HepG2 (cell line): ENCODE measurements at regions not wholly inside any gene's neighbourhood (a gene's known extent, or its start where the extent isn't known, plus 50 kb on each side); places are given as distances from the start of the nearest gene placed in this dataset.

Experiments used
- BRD4 ChIP-seq: sonication (generic); formaldehyde crosslinking; IDR thresholded peaks from 2 replicates; pipeline ENCODE4 v1.4.0; 2020; ENCODE audit warnings: missing genetic modification reagents
- IRF1 ChIP-seq: sonication (generic); formaldehyde crosslinking; IDR thresholded peaks from 2 replicates; pipeline ENCODE4 v1.4.0; 2020; ENCODE audit warnings: low read depth, mild to moderate bottlenecking, missing genetic modification reagents
- MTA3 ChIP-seq: sonication (generic); formaldehyde crosslinking; IDR thresholded peaks from 2 replicates; pipeline ENCODE4 v1.4.0; 2020; ENCODE audit warnings: missing genetic modification reagents
- NR2F2 ChIP-seq: IDR thresholded peaks from 2 replicates; pipeline ENCODE4 v1.6.1; 2012; ENCODE audit warnings: low read depth, inconsistent platforms, borderline replicate concordance
- RBM39 ChIP-seq: fragments of 200-400 bp; formaldehyde crosslinking; IDR thresholded peaks from one replicate; pipeline ENCODE4 v1.6.1; 2018; ENCODE audit warnings: antibody characterized with exemption, mild to moderate bottlenecking, low read depth, low read length; ENCODE audit not compliant: poor library complexity, severe bottlenecking
- SCMH1 ChIP-seq: sonication (generic); formaldehyde crosslinking; IDR thresholded peaks from 2 replicates; pipeline ENCODE4 v1.9.0; 2021; ENCODE audit warnings: missing genetic modification reagents, mild to moderate bottlenecking, borderline replicate concordance
- SETDB1 ChIP-seq: sonication (generic); formaldehyde crosslinking; IDR thresholded peaks from 2 replicates; pipeline ENCODE4 v1.5.1; 2020; ENCODE audit warnings: missing genetic modification reagents, mild to moderate bottlenecking, borderline replicate concordance
- ZNF136 ChIP-seq: sonication (generic); formaldehyde crosslinking; IDR thresholded peaks from 2 replicates; pipeline ENCODE4 v1.8.1; 2022; ENCODE audit warnings: low read depth, mild to moderate bottlenecking, moderate library complexity, missing genetic modification reagents
- ZNF138 ChIP-seq: sonication (generic); formaldehyde crosslinking; IDR thresholded peaks from 2 replicates; pipeline ENCODE4 v1.5.0; 2020; ENCODE audit warnings: mild to moderate bottlenecking, low read depth, missing genetic modification reagents
- ZNF3 ChIP-seq: IDR thresholded peaks from 2 replicates; pipeline ENCODE4 v1.7.0; 2017; ENCODE audit warnings: inconsistent platforms
- ZNF460 ChIP-seq: sonication (generic); formaldehyde crosslinking; IDR thresholded peaks from 2 replicates; pipeline ENCODE4 v1.5.1; 2020; ENCODE audit warnings: missing genetic modification reagents, mild to moderate bottlenecking, borderline replicate concordance
- ZNF501 ChIP-seq: sonication (generic); formaldehyde crosslinking; IDR thresholded peaks from 2 replicates; pipeline ENCODE4 v1.5.1; 2020; ENCODE audit warnings: mild to moderate bottlenecking, moderate library complexity, missing genetic modification reagents
- ZNF530 ChIP-seq: sonication (generic); formaldehyde crosslinking; IDR thresholded peaks from 2 replicates; pipeline ENCODE4 v1.5.0; 2020; ENCODE audit warnings: low read depth, mild to moderate bottlenecking, missing genetic modification reagents
- ZNF605 ChIP-seq: sonication (generic); formaldehyde crosslinking; IDR thresholded peaks from 2 replicates; pipeline ENCODE4 v1.8.0; 2022; ENCODE audit warnings: mild to moderate bottlenecking, missing genetic modification reagents
- ZSCAN5A ChIP-seq: sonication (generic); formaldehyde crosslinking; IDR thresholded peaks from 2 replicates; pipeline ENCODE4 v1.8.0; 2022; ENCODE audit warnings: mild to moderate bottlenecking, missing genetic modification reagents, borderline replicate concordance
- TF ChIP-seq, protein P1 (sequence below): sonication (generic); formaldehyde crosslinking; IDR thresholded peaks from 2 replicates; pipeline ENCODE4 v1.4.0; 2020; ENCODE audit warnings: missing genetic modification reagents
- TF ChIP-seq, protein P2 (sequence below): IDR thresholded peaks from 2 replicates; pipeline ENCODE4 v1.6.1; 2016; ENCODE audit warnings: low read depth, control low read depth
- TF ChIP-seq, protein P3 (sequence below): IDR thresholded peaks from 2 replicates; pipeline ENCODE4 v1.6.1; 2016; ENCODE audit warnings: control low read depth
- TF ChIP-seq, protein P4 (sequence below): sonication (generic); formaldehyde crosslinking; IDR thresholded peaks from 2 replicates; pipeline ENCODE4 v1.8.1; 2023; ENCODE audit warnings: mild to moderate bottlenecking, missing genetic modification reagents

DNA sequence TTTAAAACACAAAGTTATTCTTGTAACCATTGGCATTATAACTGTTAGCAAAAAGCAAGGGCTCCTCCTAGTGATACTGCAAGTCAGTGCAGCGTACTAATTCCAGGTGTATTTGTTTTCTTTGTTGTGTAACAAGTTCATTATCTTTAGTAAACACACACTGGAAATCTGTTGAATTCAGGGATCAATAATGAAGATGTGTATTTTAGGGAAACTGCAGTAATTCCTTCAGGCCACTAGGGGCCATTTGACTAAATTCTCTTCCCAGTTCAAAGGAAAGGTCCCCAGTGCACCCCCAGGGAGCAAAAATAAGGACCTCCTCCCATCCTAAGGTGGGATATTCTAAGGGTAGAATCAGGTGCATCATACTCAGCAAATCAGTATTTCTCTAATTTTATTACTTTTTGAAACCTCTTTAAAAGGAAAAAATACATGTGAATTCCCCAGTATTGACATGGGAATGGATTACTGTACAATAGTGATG is 158.6 kb upstream of the LYZL1 start (continued):
- TF ChIP-seq, protein P1, sequence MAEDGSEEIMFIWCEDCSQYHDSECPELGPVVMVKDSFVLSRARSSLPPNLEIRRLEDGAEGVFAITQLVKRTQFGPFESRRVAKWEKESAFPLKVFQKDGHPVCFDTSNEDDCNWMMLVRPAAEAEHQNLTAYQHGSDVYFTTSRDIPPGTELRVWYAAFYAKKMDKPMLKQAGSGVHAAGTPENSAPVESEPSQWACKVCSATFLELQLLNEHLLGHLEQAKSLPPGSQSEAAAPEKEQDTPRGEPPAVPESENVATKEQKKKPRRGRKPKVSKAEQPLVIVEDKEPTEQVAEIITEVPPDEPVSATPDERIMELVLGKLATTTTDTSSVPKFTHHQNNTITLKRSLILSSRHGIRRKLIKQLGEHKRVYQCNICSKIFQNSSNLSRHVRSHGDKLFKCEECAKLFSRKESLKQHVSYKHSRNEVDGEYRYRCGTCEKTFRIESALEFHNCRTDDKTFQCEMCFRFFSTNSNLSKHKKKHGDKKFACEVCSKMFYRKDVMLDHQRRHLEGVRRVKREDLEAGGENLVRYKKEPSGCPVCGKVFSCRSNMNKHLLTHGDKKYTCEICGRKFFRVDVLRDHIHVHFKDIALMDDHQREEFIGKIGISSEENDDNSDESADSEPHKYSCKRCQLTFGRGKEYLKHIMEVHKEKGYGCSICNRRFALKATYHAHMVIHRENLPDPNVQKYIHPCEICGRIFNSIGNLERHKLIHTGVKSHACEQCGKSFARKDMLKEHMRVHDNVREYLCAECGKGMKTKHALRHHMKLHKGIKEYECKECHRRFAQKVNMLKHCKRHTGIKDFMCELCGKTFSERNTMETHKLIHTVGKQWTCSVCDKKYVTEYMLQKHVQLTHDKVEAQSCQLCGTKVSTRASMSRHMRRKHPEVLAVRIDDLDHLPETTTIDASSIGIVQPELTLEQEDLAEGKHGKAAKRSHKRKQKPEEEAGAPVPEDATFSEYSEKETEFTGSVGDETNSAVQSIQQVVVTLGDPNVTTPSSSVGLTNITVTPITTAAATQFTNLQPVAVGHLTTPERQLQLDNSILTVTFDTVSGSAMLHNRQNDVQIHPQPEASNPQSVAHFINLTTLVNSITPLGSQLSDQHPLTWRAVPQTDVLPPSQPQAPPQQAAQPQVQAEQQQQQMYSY: no peak
- TF ChIP-seq MTA3 (no peak), RBM39 (no peak), ZNF530 (no peak), IRF1 (no peak), ZSCAN5A (CRISPR knock-in tag) (no peak), ZNF3 (CRISPR knock-in tag) (no peak), SETDB1 (CRISPR knock-in tag) (no peak), ZNF460 (CRISPR knock-in tag) (no peak; the same call in 1 of the 2 replicates), ZNF138 (no peak), ZNF501 (CRISPR knock-in tag) (no peak), ZNF605 (CRISPR knock-in tag) (no peak), NR2F2 (peak; percentile 41; the same call in 1 of the 2 replicates), ZNF136 (CRISPR knock-in tag) (no peak), SCMH1 (no peak), BRD4 (CRISPR knock-in tag) (no peak)
- TF ChIP-seq, protein P2, sequence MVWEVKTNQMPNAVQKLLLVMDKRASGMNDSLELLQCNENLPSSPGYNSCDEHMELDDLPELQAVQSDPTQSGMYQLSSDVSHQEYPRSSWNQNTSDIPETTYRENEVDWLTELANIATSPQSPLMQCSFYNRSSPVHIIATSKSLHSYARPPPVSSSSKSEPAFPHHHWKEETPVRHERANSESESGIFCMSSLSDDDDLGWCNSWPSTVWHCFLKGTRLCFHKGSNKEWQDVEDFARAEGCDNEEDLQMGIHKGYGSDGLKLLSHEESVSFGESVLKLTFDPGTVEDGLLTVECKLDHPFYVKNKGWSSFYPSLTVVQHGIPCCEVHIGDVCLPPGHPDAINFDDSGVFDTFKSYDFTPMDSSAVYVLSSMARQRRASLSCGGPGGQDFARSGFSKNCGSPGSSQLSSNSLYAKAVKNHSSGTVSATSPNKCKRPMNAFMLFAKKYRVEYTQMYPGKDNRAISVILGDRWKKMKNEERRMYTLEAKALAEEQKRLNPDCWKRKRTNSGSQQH (CRISPR knock-in tag): no peak
- TF ChIP-seq, protein P3, sequence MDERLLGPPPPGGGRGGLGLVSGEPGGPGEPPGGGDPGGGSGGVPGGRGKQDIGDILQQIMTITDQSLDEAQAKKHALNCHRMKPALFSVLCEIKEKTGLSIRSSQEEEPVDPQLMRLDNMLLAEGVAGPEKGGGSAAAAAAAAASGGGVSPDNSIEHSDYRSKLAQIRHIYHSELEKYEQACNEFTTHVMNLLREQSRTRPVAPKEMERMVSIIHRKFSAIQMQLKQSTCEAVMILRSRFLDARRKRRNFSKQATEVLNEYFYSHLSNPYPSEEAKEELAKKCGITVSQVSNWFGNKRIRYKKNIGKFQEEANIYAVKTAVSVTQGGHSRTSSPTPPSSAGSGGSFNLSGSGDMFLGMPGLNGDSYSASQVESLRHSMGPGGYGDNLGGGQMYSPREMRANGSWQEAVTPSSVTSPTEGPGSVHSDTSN (CRISPR knock-in tag): no peak
- TF ChIP-seq, protein P4, sequence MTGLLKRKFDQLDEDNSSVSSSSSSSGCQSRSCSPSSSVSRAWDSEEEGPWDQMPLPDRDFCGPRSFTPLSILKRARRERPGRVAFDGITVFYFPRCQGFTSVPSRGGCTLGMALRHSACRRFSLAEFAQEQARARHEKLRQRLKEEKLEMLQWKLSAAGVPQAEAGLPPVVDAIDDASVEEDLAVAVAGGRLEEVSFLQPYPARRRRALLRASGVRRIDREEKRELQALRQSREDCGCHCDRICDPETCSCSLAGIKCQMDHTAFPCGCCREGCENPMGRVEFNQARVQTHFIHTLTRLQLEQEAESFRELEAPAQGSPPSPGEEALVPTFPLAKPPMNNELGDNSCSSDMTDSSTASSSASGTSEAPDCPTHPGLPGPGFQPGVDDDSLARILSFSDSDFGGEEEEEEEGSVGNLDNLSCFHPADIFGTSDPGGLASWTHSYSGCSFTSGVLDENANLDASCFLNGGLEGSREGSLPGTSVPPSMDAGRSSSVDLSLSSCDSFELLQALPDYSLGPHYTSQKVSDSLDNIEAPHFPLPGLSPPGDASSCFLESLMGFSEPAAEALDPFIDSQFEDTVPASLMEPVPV (CRISPR knock-in tag): no peak
